GM12865 (cell line): ENCODE measurements at regions not wholly inside any gene's neighbourhood (a gene's known extent, or its start where the extent isn't known, plus 50 kb on each side); places are given as distances from the start of the nearest gene placed in this dataset.
"Not testable (repeated sequence)": the region's sequence is repeated elsewhere in the genome, so short reads cannot be mapped to it uniquely, and the experiment has no call there.

Experiments used
- DNase-seq: peaks from one replicate; pipeline ENCODE4 v3.0.0; 2010; ENCODE audit warnings: low read depth
- H3K4me3 ChIP-seq: 2 replicates; pipeline ENCODE4 v1.5.1; 2011; ENCODE audit warnings: mild to moderate bottlenecking, low read depth, low read length, control low read depth
- CTCF ChIP-seq: IDR thresholded peaks from 2 replicates; pipeline ENCODE4 v1.5.1; 2011; ENCODE audit warnings: low read length, control low read depth, low read depth, inconsistent platforms; ENCODE audit not compliant: insufficient read depth; ENCODE audit errors: missing control alignments

DNA sequence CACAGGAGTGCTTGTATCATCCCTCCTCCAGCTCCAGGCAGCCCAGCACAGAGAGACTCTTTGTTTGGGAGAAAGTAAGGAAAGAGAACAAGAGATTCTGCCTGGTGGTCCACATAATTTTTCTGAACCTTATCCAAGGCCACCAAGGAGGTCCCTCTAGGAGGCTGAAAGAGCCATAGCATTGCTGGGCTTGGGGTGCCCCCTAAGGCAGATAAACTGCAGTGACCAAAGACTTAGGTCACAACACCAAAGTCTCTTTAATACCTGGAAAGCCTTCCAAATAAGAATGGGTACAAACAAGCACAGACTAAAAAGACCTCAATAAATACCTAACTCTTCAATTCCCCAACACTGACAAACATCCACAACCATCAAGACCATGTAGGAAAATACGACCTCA is 310.2 kb upstream of the PPP2R3A start:
- H3K4me3 ChIP-seq: no peak overlapping the region
- no peak for DNase-seq
- no peak for TF ChIP-seq CTCF

DNA sequence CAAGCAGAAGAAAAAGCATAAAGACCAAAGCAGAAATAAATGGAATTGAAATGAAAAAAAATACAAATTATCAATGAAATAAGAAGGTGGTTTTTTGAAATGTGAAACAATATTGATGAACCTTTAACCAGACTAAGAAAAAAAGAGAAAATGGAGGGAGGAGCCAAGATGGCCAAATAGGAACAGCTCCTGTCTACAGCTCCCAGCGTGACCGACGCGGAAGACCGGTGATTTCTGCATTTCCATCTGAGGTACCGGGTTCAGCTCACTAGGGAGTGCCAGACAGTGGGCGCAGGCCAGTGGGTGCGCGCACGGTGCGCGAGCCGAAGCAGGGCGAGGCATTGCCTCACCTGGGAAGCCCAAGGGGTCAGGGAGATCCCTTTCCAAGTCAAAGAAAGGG is 307.1 kb upstream of the PPP2R3A start:
- H3K4me3 ChIP-seq, DNase-seq: not testable (repeated sequence)

DNA sequence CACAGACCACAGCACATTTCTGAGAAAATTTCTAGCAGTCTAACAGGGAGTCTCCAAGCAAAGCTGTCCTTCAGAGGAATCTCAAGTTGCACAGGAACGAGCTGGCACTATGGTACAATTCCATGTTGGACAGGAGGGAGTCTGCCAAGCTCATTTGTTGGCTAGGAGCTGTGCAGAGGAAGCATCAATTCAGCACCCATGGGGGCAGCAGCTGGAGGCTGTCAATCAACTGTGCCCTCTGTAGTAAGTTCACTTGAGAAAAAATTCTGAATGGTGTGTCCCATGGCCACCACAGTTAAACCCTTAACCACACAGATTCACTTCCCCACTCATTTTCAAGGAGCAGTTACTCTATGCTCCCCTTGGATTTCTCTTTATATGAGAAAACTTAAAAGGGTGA is 298.5 kb upstream of the PPP2R3A start:
- no peak overlapping the region for H3K4me3 ChIP-seq
- no peak for DNase-seq
- TF ChIP-seq CTCF: no peak

- no peak overlapping the region for H3K4me3 ChIP-seq
- TF ChIP-seq CTCF: no peak
- no peak for DNase-seq
These were observed 291.0 kb upstream of the PPP2R3A start for GRCh38 chr3:135674508-135674907.

GRCh38 chr3:135678386-135678785 is 287.1 kb upstream of the PPP2R3A start:
- no peak for DNase-seq
- H3K4me3 ChIP-seq: no peak overlapping the region
- TF ChIP-seq CTCF: no peak

DNA sequence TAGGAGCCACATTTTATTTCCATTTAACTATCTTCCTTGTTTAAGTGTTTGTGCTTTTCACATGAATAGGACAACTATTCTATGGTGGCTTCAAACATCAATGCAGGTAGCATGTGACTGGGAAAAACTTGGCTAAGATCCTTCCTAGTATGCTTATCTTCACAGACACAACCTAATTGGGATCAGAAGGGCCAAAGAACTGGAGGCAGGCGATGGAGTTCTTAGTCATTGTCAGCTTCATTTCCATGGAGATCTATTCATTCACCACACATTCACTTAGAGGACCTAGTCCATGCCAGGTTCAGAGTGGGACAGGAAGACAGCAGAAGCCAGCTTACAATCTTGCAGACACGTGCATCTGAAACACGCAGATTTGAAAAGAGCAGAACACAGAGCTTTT is 277.5 kb upstream of the PPP2R3A start:
- DNase-seq: no peak
- no peak for TF ChIP-seq CTCF

GRCh38 chr3:135690664-135691063 is 274.9 kb upstream of the PPP2R3A start:
- H3K4me3 ChIP-seq: no peak overlapping the region
- TF ChIP-seq CTCF: no peak
- no peak for DNase-seq

More for the DNA sequence above, 277.5 kb upstream of the PPP2R3A start:
- no peak overlapping the region for H3K4me3 ChIP-seq

DNA sequence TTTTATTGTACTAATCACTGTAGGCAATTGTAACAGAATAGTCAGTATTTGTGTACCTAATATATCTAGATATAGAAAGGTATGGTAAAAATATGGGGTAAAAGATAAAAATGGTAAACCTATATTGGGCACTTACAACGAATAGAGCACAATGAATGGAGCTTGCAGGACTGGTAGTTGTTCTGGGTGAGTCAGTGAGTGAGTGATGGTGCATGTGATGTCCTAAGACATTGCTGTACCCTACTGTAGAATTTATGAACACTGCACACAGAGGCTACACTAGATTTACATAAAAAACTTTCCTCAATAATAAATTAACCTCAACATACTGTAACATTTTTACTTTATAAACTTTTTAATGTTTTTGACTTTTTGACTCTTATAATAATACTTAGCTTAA is 274.3 kb upstream of the PPP2R3A start:
- no peak for TF ChIP-seq CTCF
- H3K4me3 ChIP-seq: no peak overlapping the region
- no peak for DNase-seq
